Endothelial cell of umbilical vein (primary cell): ENCODE measurements at regions not wholly inside any gene's neighbourhood (a gene's known extent, or its start where the extent isn't known, plus 50 kb on each side); places are given as distances from the start of the nearest gene placed in this dataset.

Experiments used
- BruUV-seq: library from RNA; stranded (reverse); fragments of 400-500 nt; replicated peaks from 2 replicates; lab custom pipeline; 2021; lab: Mats Ljungman, UMichigan
- CTCF ChIA-PET: fragments of 300-600, 350-600 bp; sonication (Branson Sonifier 250); formaldehyde crosslinking; loops from one replicate; lab custom pipeline; 2021; ENCODE audit warnings: antibody characterized with exemption, inconsistent platforms; lab: Charles Lee
- POLR2A ChIA-PET: fragments of 300-600, 350-600 bp; sonication (Branson Sonifier 250); formaldehyde crosslinking; loops from one replicate; lab custom pipeline; 2021; ENCODE audit warnings: antibody characterized with exemption, inconsistent platforms; lab: Charles Lee
- DNase-seq: peaks from one replicate; pipeline ENCODE4 v3.0.0-alpha.2; 2011; ENCODE audit warnings: low read depth, low spot score
- FAIRE-seq: peaks from 2 replicates; lab custom pipeline; 2011; peaks lifted over from hg19 to GRCh38; lab: Jason Lieb, UNC
- H2AFZ ChIP-seq: 2 replicates; pipeline ENCODE4 v1.6.0; 2012; ENCODE audit warnings: low read depth, low read length, control low read depth, inconsistent platforms
- H3K27ac ChIP-seq: 2 replicates; pipeline ENCODE4 v1.5.1; 2011; ENCODE audit warnings: low read depth, mild to moderate bottlenecking, control low read depth, low read length, moderate library complexity; ENCODE audit not compliant: insufficient read depth
- H3K27me3 ChIP-seq, 2 experiments: 2 replicates each; pipeline versions ENCODE4 v1.6.0 to v1.6.1; 2011; ENCODE audit warnings: low read length in 2 of 2, mixed read lengths in 1 of 2; ENCODE audit not compliant: control insufficient read depth in 2 of 2, insufficient read depth in 2 of 2
- H3K36me3 ChIP-seq, 2 experiments: 2 replicates in 1 of 2; 3 replicates in 1 of 2; pipeline ENCODE4 v1.5.1; 2011; ENCODE audit warnings: low read length in 2 of 2, mild to moderate bottlenecking in 1 of 2, moderate library complexity in 1 of 2; ENCODE audit not compliant: control insufficient read depth in 2 of 2, insufficient read depth in 2 of 2; ENCODE audit errors: extremely low read depth in 1 of 2
- H3K4me1 ChIP-seq: 3 replicates; pipeline ENCODE4 v1.5.1; 2011; ENCODE audit warnings: mild to moderate bottlenecking, low read length; ENCODE audit not compliant: control insufficient read depth, insufficient read depth; ENCODE audit errors: extremely low read depth
- H3K4me2 ChIP-seq: 2 replicates; pipeline ENCODE4 v1.6.1; 2011; ENCODE audit warnings: low read length, control low read depth, mixed read lengths; ENCODE audit not compliant: insufficient read depth
- H3K4me3 ChIP-seq, 3 experiments: fragments of 200-600 bp in 1 of 3; sonication (generic), shearing (Covaris generic) in 1 of 3; replicated peaks in 1 of 3; 2 replicates each; pipeline ENCODE4 v1.5.1; 2011 to 2016; ENCODE audit warnings: control low read depth in 3 of 3, low read length in 3 of 3, mild to moderate bottlenecking in 2 of 3, inconsistent platforms in 1 of 3, low read depth in 1 of 3, moderate library complexity in 1 of 3; ENCODE audit not compliant: insufficient read depth in 1 of 3
- H3K79me2 ChIP-seq: 2 replicates; pipeline ENCODE4 v1.6.0; 2012; ENCODE audit warnings: low read length, inconsistent platforms; ENCODE audit not compliant: control insufficient read depth, insufficient read depth
- H3K9ac ChIP-seq: replicated peaks from 2 replicates; pipeline ENCODE3; 2011; ENCODE audit warnings: low read length, control low read depth; ENCODE audit not compliant: insufficient read depth; ENCODE audit errors: extremely low read depth
- H3K9me1 ChIP-seq: replicated peaks from 3 replicates; pipeline ENCODE4 v1.6.0; 2011; ENCODE audit warnings: mild to moderate bottlenecking, low read length; ENCODE audit not compliant: control insufficient read depth, insufficient read depth; ENCODE audit errors: extremely low read depth
- H3K9me3 ChIP-seq: replicated peaks from 2 replicates; pipeline ENCODE4 v1.5.1; 2012; ENCODE audit warnings: low read length, inconsistent platforms; ENCODE audit not compliant: control insufficient read depth, insufficient read depth
- H4K20me1 ChIP-seq: replicated peaks from 2 replicates; pipeline ENCODE3; 2011; ENCODE audit warnings: mild to moderate bottlenecking, low read length; ENCODE audit not compliant: control insufficient read depth, insufficient read depth; ENCODE audit errors: extremely low read depth
- CTCF ChIP-seq, 2 donors: IDR thresholded peaks; 1 replicate in 1 of 2; 2 replicates in 1 of 2; pipeline ENCODE4 v1.5.1; 2011; ENCODE audit warnings: low read length in 2 of 2, mild to moderate bottlenecking in 2 of 2, moderate library complexity in 2 of 2, control low read depth in 1 of 2, inconsistent platforms in 1 of 2, low read depth in 1 of 2; ENCODE audit not compliant: insufficient read depth in 1 of 2; ENCODE audit errors: extremely low read depth in 1 of 2
- EZH2 ChIP-seq: IDR thresholded peaks from 2 replicates; pipeline ENCODE4 v1.6.1; 2012; ENCODE audit warnings: borderline replicate concordance, low read depth, mild to moderate bottlenecking, moderate library complexity, low read length, inconsistent platforms; ENCODE audit not compliant: severe bottlenecking
- FOS ChIP-seq: IDR thresholded peaks from 2 replicates; pipeline ENCODE4 v1.6.1; 2011; ENCODE audit warnings: mild to moderate bottlenecking, low read length, moderate library complexity, borderline replicate concordance; ENCODE audit not compliant: insufficient read depth
- GATA2 ChIP-seq: IDR thresholded peaks from 2 replicates; pipeline ENCODE4 v1.7.0; 2011; ENCODE audit warnings: low read depth, mild to moderate bottlenecking, moderate library complexity, mixed read lengths, low read length; ENCODE audit not compliant: insufficient read length, insufficient read depth
- JUN ChIP-seq: IDR thresholded peaks from 2 replicates; pipeline ENCODE4 v1.6.1; 2011; ENCODE audit warnings: borderline replicate concordance, low read depth; ENCODE audit not compliant: insufficient read length, insufficient read depth
- MAX ChIP-seq: IDR thresholded peaks from 2 replicates; pipeline ENCODE4 v1.6.1; 2011; ENCODE audit not compliant: insufficient read depth, insufficient read length
- MYC ChIP-seq: IDR thresholded peaks from one replicate; pipeline ENCODE4 v1.6.1; 2011; ENCODE audit warnings: mild to moderate bottlenecking, low read depth, low read length
- POLR2A ChIP-seq: IDR thresholded peaks from 2 replicates; pipeline ENCODE4 v1.6.1; 2012; ENCODE audit warnings: low read depth, mild to moderate bottlenecking, control low read depth, low read length
- POLR2AphosphoS5 ChIP-seq: IDR thresholded peaks from 2 replicates; pipeline ENCODE4 v1.6.1; 2012; ENCODE audit warnings: low read depth, mild to moderate bottlenecking, control low read depth, low read length, moderate library complexity; ENCODE audit not compliant: insufficient read depth
- dilution Hi-C: fragments of 300-500 bp; cut with MboI; formaldehyde crosslinking; loops from one replicate; pipeline ENCODE4 v1.15.0; 2019; ENCODE audit warnings: low sequenced_read_pairs; ENCODE audit not compliant: extremely low pct_ligation_motif_present
- intact Hi-C: fragments of 100-400 bp; cut with micrococcal nuclease; formaldehyde crosslinking; loops from one replicate; pipeline ENCODE4 v1.10.0; 2022

- Histone ChIP-seq H3K9ac (no peak overlapping the region), H3K4me1 (no peaks in the 10 kb centered on the region), H3K27ac (no peak overlapping the region), H3K79me2 (no peaks in the 10 kb centered on the region), H3K9me3 (no peaks in the 10 kb centered on the region), H3K9me1 (no peaks in the 10 kb centered on the region), H4K20me1 (no peaks in the 10 kb centered on the region), H3K4me3 (no peak overlapping the region), H3K4me2 (no peak overlapping the region), H3K27me3 (no peaks in the 10 kb centered on the region), H2AFZ (no peak overlapping the region), H3K36me3 (no peaks in the 10 kb centered on the region)
- BruUV-seq, result no TSS peak
- ChIA-PET POLR2A (no interaction called here), CTCF (no interaction called here)
- no peak for TF ChIP-seq MAX
- no peak for TF ChIP-seq EZH2
- TF ChIP-seq FOS, result no peak
- no peak for TF ChIP-seq POLR2AphosphoS5
- no peak for TF ChIP-seq POLR2A
- TF ChIP-seq GATA2, result no peak
- TF ChIP-seq CTCF (IDR thresholded peaks at IDR 0.05; ENCODE audit: extremely low read depth in 1 of 2, insufficient read depth in 1 of 2, low read depth in 1 of 2, low read length in 2 of 2), result no peak
- no peak for TF ChIP-seq JUN
- no peak for TF ChIP-seq MYC
- no peak for FAIRE-seq
- no peak for DNase-seq
- intact Hi-C loops (no loop called here), dilution Hi-C loops (no loop called here)
Observed at GRCh38 chr7:16367115-16367514, 54.2 kb downstream of the CRPPA start.
